HG02852 (cell line): ENCODE measurements at regions not wholly inside any gene's neighbourhood (a gene's known extent, or its start where the extent isn't known, plus 50 kb on each side); places are given as distances from the start of the nearest gene placed in this dataset.
A peak's percentile ranks its signal among the peaks of the same experiment; 100 is the strongest.

Experiments
- ATAC-seq: cut with Tn5 transposase; IDR thresholded peaks from one replicate; pipeline ENCODE4 v1.9.1; 2021; ENCODE audit warnings: mild to moderate bottlenecking, moderate library complexity; ENCODE audit not compliant: unreplicated experiment

DNA sequence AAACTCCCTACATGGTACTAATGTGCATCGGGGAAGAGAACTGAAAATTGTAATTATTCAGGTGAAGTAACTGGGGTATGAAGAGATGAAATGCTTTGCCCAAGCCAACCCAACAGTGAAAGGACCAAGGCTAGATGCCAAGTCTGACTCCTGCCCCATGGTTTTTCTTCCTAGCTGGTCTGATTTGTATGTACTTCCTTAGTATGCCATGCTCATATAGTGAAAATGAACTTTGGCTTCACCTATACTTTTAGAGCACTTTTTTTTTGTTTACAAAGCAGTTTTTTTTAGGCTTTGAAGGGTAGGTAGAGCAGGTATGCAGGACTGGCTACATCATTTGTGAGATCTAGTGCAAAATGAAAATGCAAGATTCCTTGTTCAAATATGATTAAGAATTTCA is 359.4 kb upstream of the RIOK2 start:
- no peak for ATAC-seq

DNA sequence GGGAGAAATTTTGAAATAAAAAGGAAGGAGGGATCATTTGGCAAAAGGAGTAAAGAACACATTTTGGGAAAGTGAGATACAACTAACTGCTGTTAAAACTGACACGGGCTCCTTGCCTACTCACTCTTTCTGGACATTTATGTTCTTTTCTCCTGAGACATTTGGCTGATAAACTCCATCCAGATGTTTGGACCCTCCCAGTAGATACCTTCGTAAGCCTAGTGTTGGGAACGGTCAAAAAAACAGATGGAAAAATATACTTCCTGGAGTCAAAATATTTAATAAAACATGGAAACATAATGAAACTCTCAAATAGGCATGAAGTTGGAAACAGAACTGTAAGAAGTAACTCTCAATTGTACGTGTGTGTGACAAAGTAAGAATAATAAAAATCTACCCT is 360.1 kb upstream of the RIOK2 start:
- no peak for ATAC-seq

DNA sequence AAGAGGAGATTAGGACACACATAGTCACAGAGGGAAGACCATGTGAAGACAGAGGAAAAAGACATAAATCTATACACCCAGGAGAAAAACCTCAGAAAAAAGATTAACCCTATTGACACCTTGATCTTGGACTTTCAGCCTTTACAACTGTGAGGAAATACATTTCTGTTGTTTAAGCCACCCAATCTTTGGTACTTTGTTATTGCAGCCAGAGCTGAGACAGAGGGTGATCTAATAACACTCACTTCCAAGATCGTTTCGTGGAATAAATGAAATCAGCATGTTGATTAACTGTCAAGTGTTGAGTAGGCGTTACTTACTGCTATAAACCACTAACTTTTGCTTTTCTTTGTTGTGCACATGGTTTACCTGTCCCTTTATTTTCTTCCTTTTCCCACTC is 361.2 kb upstream of the RIOK2 start:
- ATAC-seq, result no peak

DNA sequence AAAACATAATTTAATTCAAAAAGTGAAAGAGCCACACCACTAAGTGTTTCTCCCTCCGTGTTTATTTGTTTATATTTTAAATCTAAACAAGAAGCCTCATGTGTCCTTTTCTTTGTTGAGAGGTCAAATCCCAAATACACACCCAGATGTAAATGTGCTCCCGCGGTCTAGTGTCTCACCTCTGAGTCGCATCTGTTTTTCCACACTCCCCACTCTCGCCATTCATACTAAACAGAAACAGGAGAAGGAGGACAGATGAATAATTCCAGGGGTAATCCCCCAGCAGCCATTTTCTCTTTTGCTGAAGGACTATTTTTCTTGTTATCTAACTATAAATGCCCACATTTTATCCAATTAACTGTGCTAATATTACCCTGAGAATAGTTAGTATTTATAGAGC is 361.6 kb upstream of the RIOK2 start:
- no peak for ATAC-seq

DNA sequence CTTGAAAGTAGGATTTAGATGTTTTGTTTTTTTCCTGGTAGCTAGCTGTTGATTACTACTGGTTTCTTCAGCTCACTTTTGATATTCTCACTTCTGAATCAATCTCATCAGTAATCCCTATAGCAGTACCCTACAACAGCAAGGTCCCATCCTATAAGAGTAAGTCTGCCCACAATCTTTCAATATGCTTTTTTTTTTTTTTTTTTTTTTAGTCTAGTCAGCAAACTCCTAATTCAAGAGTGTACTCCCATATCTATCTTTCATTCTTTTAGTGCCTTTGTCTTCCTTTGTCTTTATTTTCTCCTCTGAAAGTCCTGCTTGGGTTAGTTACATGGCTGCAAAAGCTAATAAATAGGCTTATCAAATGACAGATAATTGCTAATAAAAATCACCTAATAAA is 362.4 kb upstream of the RIOK2 start:
- ATAC-seq, result no peak

DNA sequence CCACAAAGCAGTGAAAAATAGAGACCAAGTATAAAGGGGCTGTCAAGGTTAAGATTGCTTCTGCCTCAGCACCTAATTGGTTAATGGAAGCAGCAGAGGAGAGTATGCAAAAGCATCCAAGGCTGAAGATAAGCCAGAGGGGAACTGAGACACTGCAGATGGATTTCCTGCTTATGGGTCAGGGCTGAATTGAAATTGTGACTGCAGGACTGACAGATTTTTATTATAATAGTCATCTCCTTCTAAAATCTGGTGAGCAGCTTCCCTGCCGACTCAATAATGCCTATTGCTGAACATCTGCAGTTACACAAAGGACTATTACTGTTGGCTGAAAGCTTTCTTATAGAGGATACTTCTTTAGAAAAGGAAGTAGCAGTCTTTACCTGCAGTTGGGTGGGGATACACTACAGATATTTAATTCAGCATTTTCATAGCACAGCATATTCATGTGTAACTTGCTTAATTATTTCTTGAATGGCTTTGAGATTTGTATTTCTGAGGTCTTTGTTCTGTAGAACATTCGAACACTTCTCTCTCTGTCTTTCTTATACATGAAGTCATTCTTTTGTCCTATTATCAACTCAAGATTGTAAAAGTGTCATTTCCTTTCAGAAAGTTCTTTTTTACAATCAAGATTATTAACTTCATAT is 363.0 kb upstream of the RIOK2 start:
- no peak for ATAC-seq

DNA sequence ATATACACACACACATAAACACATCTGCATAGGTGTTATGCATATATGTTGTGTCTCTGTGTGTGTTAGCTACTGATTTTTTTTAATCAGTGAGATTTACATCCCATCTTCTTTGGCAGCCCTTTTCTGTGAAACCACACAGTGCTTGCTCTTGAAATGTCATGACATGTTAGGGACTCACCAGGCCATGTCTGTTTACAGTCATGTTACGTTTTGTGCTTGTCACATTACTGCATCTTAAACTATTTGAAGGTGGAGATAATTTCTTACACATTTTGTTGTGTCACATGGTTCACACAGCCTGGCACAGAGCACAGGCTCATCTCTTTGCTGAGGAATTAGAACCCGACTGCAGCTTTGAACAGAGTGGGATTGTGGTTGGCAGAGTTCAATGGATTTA is 364.4 kb upstream of the RIOK2 start:
- no peak for ATAC-seq

DNA sequence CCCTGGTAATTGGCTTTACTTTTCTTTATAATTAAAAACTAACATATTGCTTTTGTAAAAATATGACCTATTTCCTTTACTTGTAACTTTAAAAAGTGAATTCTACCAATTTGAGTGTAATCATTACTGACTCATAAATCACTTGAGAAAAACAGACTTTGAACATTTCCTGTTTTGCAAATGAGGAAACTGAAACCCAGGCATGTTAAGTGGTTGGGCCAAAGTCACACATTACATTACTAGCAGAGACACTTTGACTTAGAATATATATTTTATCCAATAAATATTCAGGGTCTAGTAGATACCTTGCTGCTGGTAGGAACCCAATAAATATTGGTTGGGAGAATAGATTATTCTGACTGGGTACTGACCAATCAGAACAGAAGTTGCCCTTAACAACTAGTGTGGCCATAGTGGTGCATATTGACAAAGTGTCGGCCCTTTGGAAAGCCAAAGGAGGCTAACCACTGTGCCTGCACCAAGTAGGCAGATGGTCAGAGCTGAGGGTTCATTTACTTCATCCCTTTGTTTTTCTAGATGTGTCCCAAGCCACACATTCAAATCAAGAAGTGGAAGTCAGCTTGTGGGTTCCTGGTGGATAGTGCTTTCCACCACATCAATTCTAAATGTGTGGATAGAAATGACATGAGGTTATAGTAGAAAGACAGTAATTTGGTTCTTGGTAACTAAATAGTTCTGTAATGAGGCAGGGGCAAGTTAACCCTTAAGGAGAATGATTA is 365.1 kb upstream of the RIOK2 start:
- peak; percentile 77 for ATAC-seq

DNA sequence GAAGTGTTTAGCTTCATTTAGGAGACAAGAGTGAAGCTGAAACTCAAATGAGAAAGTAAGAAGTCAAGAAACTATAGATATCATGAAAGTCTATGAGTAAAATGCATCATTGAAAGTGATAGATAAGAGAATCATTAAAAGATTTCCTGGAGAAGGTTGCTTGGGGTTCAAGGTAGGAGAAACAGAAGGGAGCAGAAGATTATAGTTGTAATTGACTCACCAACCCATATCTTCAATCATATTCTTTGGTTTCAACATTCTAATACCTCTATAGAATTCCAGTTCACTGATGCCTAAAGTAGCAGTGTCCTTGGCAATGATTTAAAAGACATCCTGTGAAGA is 365.7 kb upstream of the RIOK2 start:
- no peak for ATAC-seq

DNA sequence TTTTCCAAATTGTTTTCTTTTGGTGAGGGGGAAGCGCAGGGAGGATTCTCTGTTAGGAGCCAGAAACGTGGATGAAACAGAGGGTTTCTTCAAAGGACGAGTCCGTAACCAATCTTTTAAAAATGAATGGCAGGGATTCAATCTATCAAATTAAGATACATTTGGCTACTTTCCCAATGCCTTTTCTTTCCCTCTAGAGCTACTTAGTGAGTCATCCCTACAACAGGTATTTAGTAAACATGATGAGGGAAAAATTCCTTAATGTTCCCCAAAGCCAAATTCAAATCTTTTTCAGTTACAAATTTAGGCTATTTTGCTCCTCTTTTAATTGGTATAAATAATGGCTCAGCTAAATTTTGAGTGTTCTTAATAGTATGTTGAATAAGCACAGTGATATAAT is 366.4 kb upstream of the RIOK2 start:
- ATAC-seq, result no peak

DNA sequence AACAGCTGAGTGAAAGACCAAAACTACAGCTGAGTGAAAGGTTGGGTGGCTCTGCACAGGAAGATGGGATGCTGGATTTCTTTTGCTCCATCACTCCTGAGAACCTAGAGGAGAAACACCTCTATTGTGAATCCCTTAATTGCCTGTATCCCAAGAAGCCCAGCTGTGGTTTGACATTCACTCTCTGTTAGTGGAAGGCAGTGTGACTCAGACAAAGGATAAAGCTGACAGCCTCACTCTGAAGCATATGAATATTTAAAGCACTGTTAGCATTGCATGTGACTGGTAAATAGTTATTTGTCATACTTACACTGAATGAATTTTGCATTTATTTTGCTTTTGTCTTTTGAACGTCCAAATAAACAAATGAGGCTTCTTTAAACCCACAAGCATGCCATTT is 367.1 kb upstream of the RIOK2 start:
- ATAC-seq, result no peak

DNA sequence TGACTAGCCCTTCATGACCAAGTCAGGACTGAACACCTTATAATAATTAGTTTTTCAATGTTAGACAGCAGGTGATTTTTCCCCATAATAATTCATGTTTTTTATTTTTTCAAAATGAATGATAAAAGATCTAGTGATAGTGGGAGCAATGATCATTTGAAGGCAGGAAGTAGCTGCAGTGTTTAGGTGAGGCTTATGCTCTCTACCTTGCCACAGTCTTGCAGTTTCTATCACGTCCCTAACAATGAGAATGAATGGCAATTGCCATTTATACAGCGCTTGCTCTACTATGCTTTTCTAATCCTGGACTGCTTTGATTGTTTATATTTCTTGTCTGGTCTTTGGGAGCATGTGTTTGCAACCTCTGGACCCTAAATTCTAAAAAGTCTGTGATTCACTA is 367.8 kb upstream of the RIOK2 start:
- no peak for ATAC-seq

DNA sequence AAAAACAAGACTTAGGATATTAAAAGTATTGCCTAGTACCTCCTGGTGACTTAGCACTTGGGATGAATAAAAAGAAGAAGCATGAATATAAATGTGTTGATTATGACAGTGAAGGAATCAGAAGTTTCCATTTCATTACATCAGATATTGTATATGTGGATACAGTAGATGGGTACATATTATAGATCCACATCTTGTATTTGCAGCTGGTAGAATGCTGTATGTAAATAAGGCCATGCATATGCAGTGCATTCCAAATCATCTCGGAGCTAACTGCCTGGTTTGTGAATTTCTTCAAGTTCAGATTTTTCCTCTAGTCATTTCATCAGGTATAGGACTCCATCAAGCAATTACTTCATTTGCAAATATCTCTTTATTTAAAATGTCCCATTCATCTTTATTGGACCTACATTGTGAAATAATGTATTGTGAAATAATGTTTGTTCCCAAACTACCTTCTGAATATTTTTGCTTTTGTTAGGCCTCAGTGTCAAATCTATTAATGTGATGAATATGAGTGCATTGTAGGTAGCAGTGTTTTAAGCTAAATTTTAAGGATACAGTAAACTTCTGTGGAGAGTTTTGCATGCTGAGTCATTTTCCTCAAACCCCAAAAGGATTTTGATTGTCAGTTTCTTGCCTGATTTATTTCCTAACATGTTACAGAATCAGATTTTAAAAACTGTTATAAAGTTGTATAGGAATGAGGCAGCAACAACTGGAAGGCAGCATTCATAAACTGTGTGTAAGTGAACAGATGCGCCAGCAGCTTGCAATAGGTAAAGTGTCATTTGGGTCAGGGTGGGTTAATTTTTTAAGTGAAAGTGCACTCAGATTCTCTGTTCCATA is 370.8 kb upstream of the RIOK2 start:
- ATAC-seq, result no peak

DNA sequence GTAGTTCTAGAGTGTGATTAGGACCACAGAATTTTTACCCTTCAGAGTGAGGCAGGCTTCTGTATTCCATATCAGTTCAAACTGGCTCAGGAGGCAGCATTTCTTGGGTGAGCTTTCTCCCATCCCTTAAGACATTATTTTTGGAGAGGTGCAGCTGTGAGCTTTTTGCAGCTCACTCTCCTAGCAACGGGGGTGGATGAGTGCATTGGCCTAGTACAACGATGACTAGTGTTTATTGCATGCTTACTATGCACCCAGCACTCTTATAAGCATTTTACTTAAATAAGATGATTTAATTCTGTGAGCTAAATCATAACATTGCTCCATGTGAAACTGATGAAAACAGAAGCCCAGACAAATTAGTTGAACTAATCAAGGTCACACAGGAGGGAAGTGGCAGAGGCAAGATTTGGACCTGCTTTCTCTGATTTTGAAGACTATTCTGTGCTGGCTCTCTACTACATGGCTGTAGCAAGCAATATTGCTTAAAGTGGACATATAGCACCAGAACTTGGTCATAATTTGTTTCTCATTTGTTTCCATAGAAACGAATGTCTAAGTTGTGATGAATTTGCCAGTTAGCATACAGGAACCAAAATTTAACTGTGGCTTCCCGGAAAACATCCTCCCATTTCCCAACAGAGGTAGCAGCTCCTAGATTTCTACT is 372.1 kb upstream of the RIOK2 start:
- no peak for ATAC-seq

DNA sequence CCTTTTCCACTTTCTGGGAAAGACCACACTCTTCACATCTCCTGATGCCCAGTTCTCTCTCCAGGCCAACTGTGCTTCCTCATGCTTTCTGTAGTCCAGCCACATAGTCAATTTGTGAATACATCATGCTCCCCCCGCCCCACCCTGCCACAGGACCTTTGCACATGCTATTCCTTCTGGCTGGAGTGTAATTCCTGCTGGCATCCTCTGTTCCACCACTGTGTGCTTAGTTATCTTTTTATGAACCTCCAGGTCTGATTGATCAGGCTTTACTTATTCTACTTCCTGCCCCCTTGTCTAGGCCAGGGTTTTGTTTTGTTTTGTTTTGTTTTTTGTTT is 372.6 kb upstream of the RIOK2 start:
- ATAC-seq, result no peak

DNA sequence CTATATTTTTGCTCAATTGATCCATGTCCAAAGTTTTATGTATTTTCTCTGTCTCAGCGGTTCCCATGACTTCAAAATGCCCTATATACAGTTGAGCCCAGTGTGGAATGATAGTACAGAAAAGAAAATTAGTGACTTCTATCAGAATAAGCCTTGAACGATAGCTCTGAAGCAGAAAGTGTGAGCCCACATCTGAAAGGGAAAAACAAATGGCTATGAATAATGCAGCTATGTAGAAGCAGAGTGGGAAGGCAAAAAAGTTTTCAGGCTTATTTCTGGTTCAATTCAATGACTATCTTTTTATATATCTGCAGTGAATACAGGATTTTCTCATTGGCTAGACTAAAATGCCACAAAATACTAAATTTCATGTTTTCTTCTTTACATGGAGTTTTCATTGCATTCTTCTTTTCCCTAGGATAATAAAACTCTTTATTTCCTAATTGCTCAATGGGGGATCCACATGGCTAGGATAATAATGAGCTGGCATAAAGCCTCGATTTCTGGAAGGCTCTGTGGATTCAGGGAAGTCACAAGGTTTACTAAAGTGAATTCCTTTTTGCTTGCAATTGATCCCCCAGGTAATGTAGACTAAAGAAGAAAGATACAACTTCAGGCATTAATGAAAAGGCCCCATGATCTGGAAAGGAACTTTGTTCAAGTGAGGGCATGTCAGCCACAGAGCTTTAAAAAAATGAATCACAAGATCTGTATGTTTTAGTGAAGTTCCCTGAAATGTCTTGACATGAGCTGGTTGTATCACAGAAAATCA is 377.0 kb upstream of the RIOK2 start:
- ATAC-seq, result no peak

DNA sequence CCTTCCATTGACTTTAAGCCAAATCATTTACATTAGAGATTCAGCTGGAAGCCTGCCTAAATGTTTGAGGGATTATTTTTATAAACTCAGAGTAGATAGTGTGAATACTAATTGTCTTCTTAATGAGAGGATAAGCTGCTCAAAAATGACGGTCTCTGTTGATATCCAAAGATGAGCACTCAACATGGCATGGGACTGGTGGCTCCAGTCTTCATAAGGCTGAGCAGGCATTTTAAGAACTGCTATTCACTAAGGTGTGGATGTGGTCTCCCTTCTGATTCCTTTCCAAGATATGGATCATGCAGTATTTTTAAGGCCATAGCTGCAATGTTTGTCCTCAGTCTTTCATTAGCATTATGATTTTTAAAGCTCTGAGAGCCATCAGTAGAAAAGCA is 377.5 kb upstream of the RIOK2 start:
- no peak for ATAC-seq

DNA sequence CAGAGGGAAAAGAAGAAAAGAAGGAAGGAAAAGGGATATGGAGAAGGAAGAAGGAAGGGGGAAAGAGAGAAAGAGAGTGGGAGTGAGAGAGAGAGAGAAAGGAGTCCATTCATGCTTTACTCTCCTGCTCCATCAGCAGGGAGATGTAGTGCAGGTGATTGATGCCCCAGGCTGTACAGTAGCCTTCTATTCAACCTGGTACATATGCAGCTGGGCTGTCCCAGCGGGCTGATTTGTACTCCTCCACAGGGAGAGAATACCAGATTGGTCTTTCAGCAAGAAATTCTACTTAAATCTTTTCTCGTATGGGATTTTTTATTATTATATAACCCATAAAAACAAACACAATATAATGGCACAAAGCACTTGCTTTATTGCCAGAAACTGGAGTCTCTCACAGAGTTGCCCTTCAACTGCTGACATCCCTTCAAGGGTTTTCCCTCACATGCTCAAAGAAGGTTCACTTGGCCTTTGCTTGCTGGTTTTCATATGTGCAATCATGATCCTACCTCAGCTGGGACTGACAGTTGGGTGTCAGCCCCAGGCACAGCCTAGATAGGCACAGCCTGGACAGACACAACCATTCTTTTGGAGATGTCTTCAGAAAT is 380.1 kb upstream of the RIOK2 start:
- ATAC-seq, result no peak

DNA sequence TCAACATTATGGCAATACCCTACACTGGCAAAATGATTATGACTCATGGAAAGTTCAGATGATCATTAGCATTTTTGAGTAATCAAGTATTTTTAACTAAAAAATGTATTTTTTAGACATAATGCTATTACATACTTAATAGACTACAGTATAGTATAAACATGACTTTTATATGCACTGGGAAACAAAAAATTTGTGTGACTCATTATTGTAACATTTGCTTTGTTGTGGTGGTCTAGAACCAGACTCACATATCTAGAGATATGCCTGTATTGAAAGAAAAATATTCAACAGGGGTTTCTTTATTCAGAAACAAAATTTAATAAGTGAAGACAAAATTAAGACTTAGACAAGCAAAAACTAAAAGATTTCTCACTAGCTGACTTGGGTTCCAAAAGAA is 385.3 kb upstream of the RIOK2 start:
- ATAC-seq, result no peak

DNA sequence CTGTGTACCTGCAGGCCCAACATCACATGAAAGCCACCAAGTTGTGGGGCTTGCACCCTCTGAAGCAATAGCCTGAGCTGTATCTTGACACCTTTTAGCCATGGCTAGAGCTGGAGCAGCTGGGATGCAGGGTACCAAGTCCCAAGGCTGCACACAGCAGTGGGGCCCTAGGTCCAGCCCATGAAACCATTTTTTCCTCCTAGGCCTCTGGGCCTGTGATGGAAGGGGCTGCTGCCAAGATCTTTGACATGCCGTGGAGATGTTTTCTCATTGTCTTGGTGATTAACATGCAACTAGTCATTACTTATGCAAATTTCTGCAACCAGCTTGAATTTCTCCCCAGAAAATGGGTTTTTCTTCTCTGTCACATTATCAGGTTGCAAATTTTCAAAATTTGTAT is 387.2 kb upstream of the RIOK2 start:
- no peak for ATAC-seq

DNA sequence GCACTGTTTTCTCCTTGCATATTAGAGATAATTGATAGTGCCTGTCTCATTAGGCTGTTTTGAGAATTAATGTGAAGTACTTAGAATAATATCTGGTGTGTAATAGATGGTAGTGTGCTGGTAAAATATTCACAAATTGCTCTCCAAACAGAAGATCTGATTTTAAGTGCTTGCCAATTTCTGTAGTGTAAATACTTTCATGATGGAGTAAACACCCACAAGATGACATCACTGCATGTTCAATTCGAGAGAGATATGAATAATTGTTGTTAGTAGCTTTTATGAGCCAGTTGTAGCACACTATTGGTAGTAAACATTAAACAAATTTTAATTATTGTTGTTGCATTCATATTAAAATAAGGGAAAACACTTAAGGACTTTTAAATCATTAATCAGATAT is 392.3 kb upstream of the RIOK2 start:
- no peak for ATAC-seq
